ENCODE measurements at regions not wholly inside any gene's neighbourhood (a gene's known extent, or its start where the extent isn't known, plus 50 kb on each side); places are given as distances from the start of the nearest gene placed in this dataset.
"Not testable (repeated sequence)": the region's sequence is repeated elsewhere in the genome, so short reads cannot be mapped to it uniquely, and the experiment has no call there.

GRCh38 chr12:74382983-74383382 is 154.7 kb upstream of the ATXN7L3B start:
- no peak overlapping the region for H3K4me3 ChIP-seq (ENCODE audit: low read length)
- no peak for DNase-seq
- H3K4me1 ChIP-seq (ENCODE audit: control insufficient read depth, insufficient read depth, low read length), result no peaks in the 10 kb centered on the region
- intact Hi-C loops (cut with DNase I), result no loop called here
- ATAC-seq, result peak in 1 of 2 donors; percentile 40
- H3K27ac ChIP-seq (ENCODE audit: low read length), result no peak overlapping the region
- no peaks in the 10 kb centered on the region for H3K27me3 ChIP-seq (ENCODE audit: control insufficient read depth, insufficient read depth)
- H3K9me3 ChIP-seq (ENCODE audit: control insufficient read depth, low read length), result no peaks in the 10 kb centered on the region

- Histone ChIP-seq H3K9me3 (ENCODE audit: control insufficient read depth, low read length) (peaks cover 3% of the 10 kb centered on the region), H3K4me3 (ENCODE audit: low read length) (no peak overlapping the region), H3K27ac (ENCODE audit: low read length) (no peak overlapping the region), H3K27me3 (ENCODE audit: control insufficient read depth, insufficient read depth) (no peaks in the 10 kb centered on the region), H3K4me1 (ENCODE audit: control insufficient read depth, insufficient read depth, low read length) (no peaks in the 10 kb centered on the region)
- intact Hi-C loops (cut with DNase I), result no loop called here
- ATAC-seq (no peak), DNase-seq (no peak)
- 91% methylated on average over 7 of the region's 7 CpGs for WGBS
Measured at GRCh38 chr12:74391283-74391682, 146.4 kb upstream of the ATXN7L3B start.

- intact Hi-C loops (cut with DNase I), result no loop called here
- H3K9me3 ChIP-seq (ENCODE audit: control insufficient read depth, low read length), result peaks cover 3% of the 10 kb centered on the region
- WGBS, result 82% methylated on average over 4 of the region's 4 CpGs
- no peak overlapping the region for H3K4me3 ChIP-seq (ENCODE audit: low read length)
- no peak for ATAC-seq
- no peak for DNase-seq
- H3K27me3 ChIP-seq (ENCODE audit: control insufficient read depth, insufficient read depth), result no peaks in the 10 kb centered on the region
- H3K4me1 ChIP-seq (ENCODE audit: control insufficient read depth, insufficient read depth, low read length), result no peaks in the 10 kb centered on the region
- H3K27ac ChIP-seq (ENCODE audit: low read length), result no peak overlapping the region
Measured at GRCh38 chr12:74393272-74393671, 144.4 kb upstream of the ATXN7L3B start.

GRCh38 chr12:74394647-74395046 is 143.0 kb upstream of the ATXN7L3B start:
- no peaks in the 10 kb centered on the region for H3K27me3 ChIP-seq (ENCODE audit: control insufficient read depth, insufficient read depth)
- no peak overlapping the region for H3K4me3 ChIP-seq (ENCODE audit: low read length)
- H3K4me1 ChIP-seq (ENCODE audit: control insufficient read depth, insufficient read depth, low read length), result no peaks in the 10 kb centered on the region
- DNase-seq (no peak), ATAC-seq (no peak)
- 80% methylated on average over 1 of the region's 1 CpG for WGBS
- peaks cover 3% of the 10 kb centered on the region for H3K9me3 ChIP-seq (ENCODE audit: control insufficient read depth, low read length)
- H3K27ac ChIP-seq (ENCODE audit: low read length), result no peak overlapping the region
- intact Hi-C loops (cut with DNase I), result no loop called here

- Histone ChIP-seq H3K27me3 (ENCODE audit: control insufficient read depth, insufficient read depth) (no peaks in the 10 kb centered on the region), H3K27ac (ENCODE audit: low read length) (no peak overlapping the region), H3K9me3 (ENCODE audit: control insufficient read depth, low read length) (no peaks in the 10 kb centered on the region), H3K4me3 (ENCODE audit: low read length) (no peak overlapping the region), H3K4me1 (ENCODE audit: control insufficient read depth, insufficient read depth, low read length) (no peaks in the 10 kb centered on the region)
- WGBS, result 83% methylated on average over 2 of the region's 2 CpGs
- ATAC-seq (no peak), DNase-seq (no peak)
- intact Hi-C loops (cut with DNase I), result no loop called here
Measured at GRCh38 chr12:74401035-74401434, 136.6 kb upstream of the ATXN7L3B start.

- Histone ChIP-seq H3K4me3 (ENCODE audit: low read length) (no peak overlapping the region), H3K27me3 (ENCODE audit: control insufficient read depth, insufficient read depth) (no peaks in the 10 kb centered on the region), H3K4me1 (ENCODE audit: control insufficient read depth, insufficient read depth, low read length) (no peaks in the 10 kb centered on the region), H3K27ac (ENCODE audit: low read length) (no peak overlapping the region), H3K9me3 (ENCODE audit: control insufficient read depth, low read length) (no peaks in the 10 kb centered on the region)
- ATAC-seq (no peak), DNase-seq (no peak)
- WGBS, result 86% methylated on average over 3 of the region's 3 CpGs
- intact Hi-C loops (cut with DNase I), result no loop called here
Measured at GRCh38 chr12:74401966-74402365, 135.7 kb upstream of the ATXN7L3B start.

GRCh38 chr12:74403221-74403470 is 134.5 kb upstream of the ATXN7L3B start:
- DNase-seq; H3K4me3 ChIP-seq (ENCODE audit: low read length); H3K27ac ChIP-seq (ENCODE audit: low read length); H3K4me1 ChIP-seq (ENCODE audit: control insufficient read depth, insufficient read depth, low read length); H3K27me3 ChIP-seq (ENCODE audit: control insufficient read depth, insufficient read depth); H3K9me3 ChIP-seq (ENCODE audit: control insufficient read depth, low read length); ATAC-seq; intact Hi-C loops (cut with DNase I): not testable (repeated sequence)
- 90% methylated on average over 12 of the region's 12 CpGs for WGBS

- Histone ChIP-seq H3K4me3 (ENCODE audit: low read length) (no peak overlapping the region), H3K9me3 (ENCODE audit: control insufficient read depth, low read length) (no peaks in the 10 kb centered on the region), H3K27me3 (ENCODE audit: control insufficient read depth, insufficient read depth) (no peaks in the 10 kb centered on the region), H3K27ac (ENCODE audit: low read length) (no peak overlapping the region), H3K4me1 (ENCODE audit: control insufficient read depth, insufficient read depth, low read length) (no peaks in the 10 kb centered on the region)
- ATAC-seq, result no peak
- intact Hi-C loops (cut with DNase I), result no loop called here
- 11% methylated on average over 2 of the region's 2 CpGs for WGBS
- no peak for DNase-seq
Measured at GRCh38 chr12:74408601-74409166, 129.0 kb upstream of the ATXN7L3B start.

- intact Hi-C loops (cut with DNase I), result no loop called here
- DNase-seq (no peak), ATAC-seq (no peak)
- no peak overlapping the region for H3K27ac ChIP-seq (ENCODE audit: low read length)
- 50% methylated on average over 2 of the region's 2 CpGs for WGBS
- H3K27me3 ChIP-seq (ENCODE audit: control insufficient read depth, insufficient read depth), result no peaks in the 10 kb centered on the region
- H3K4me3 ChIP-seq (ENCODE audit: low read length), result no peak overlapping the region
- H3K4me1 ChIP-seq (ENCODE audit: control insufficient read depth, insufficient read depth, low read length), result no peaks in the 10 kb centered on the region
- H3K9me3 ChIP-seq (ENCODE audit: control insufficient read depth, low read length), result no peaks in the 10 kb centered on the region
Measured at GRCh38 chr12:74412606-74413230, 124.9 kb upstream of the ATXN7L3B start.

- H3K4me3 ChIP-seq (ENCODE audit: low read length), result no peak overlapping the region
- no peak overlapping the region for H3K27ac ChIP-seq (ENCODE audit: low read length)
- no peaks in the 10 kb centered on the region for H3K27me3 ChIP-seq (ENCODE audit: control insufficient read depth, insufficient read depth)
- no peak for ATAC-seq
- intact Hi-C loops (cut with DNase I), result no loop called here
- no peaks in the 10 kb centered on the region for H3K4me1 ChIP-seq (ENCODE audit: control insufficient read depth, insufficient read depth, low read length)
- no peak for DNase-seq
- no peaks in the 10 kb centered on the region for H3K9me3 ChIP-seq (ENCODE audit: control insufficient read depth, low read length)
Measured at GRCh38 chr12:74415633-74416032, 122.0 kb upstream of the ATXN7L3B start.

GRCh38 chr12:74418573-74418972 is 119.1 kb upstream of the ATXN7L3B start:
- intact Hi-C loops (cut with DNase I), result no loop called here

GRCh38 chr12:74424778-74425177 is 112.9 kb upstream of the ATXN7L3B start:
- intact Hi-C loops (cut with DNase I), result no loop called here
- no peak for ATAC-seq
- Histone ChIP-seq H3K9me3 (ENCODE audit: control insufficient read depth, low read length) (no peaks in the 10 kb centered on the region), H3K27me3 (ENCODE audit: control insufficient read depth, insufficient read depth) (no peaks in the 10 kb centered on the region), H3K4me3 (ENCODE audit: low read length) (no peak overlapping the region), H3K4me1 (ENCODE audit: control insufficient read depth, insufficient read depth, low read length) (no peaks in the 10 kb centered on the region), H3K27ac (ENCODE audit: low read length) (no peak overlapping the region)
- WGBS, result 10% methylated on average over 1 of the region's 1 CpG
- no peak for DNase-seq

More at GRCh38 chr12:74418573-74418972, 119.1 kb upstream of the ATXN7L3B start:
- Histone ChIP-seq H3K27ac (ENCODE audit: low read length) (no peak overlapping the region), H3K4me1 (ENCODE audit: control insufficient read depth, insufficient read depth, low read length) (no peaks in the 10 kb centered on the region), H3K27me3 (ENCODE audit: control insufficient read depth, insufficient read depth) (no peaks in the 10 kb centered on the region), H3K4me3 (ENCODE audit: low read length) (no peak overlapping the region), H3K9me3 (ENCODE audit: control insufficient read depth, low read length) (no peaks in the 10 kb centered on the region)
- 78% methylated on average over 1 of the region's 1 CpG for WGBS
- no peak for ATAC-seq
- no peak for DNase-seq
